ENCODE measurements at regions not wholly inside any gene's neighbourhood (a gene's known extent, or its start where the extent isn't known, plus 50 kb on each side); places are given as distances from the start of the nearest gene placed in this dataset.

- TF ChIP-seq HOMEZ (CRISPR knock-in tag; IDR thresholded peaks at IDR 0.05) = no peak
- no peak for TF ChIP-seq DDX20 (tag; IDR thresholded peaks at IDR 0.05; ENCODE audit: low read depth)
- TF ChIP-seq NRF1 (conservative IDR thresholded peaks at IDR 0.05 in 1 of 2, IDR thresholded peaks at IDR 0.05 in 1 of 2) = no peak
- TF ChIP-seq BCOR (IDR thresholded peaks at IDR 0.05) = no peak
- TF ChIP-seq ARID2 (IDR thresholded peaks at IDR 0.05) = no peak
Observed at GRCh38 chr4:155530857-155531256, 135.8 kb upstream of the GUCY1A1 start (continued).

DNA sequence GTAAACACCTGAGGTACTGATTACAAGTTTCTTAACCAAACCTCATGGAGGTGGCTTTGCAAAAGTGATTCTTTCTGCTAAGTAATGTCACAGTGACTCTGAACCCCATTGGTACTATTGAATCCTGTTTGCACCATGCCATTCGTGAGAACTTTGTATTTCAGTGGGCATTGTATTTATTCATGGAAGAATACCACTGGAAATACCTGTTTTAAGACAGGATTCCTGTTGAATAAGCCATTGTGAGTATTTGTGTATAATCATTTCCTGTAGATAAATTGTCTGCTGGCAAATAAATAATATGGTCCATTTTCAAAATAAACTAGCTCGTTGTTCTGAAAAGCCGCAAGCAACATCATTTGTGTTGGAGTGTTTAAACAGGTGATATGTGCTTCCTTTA, 136.4 kb upstream of the GUCY1A1 start:
- no peak overlapping the region for H3K4me3 ChIP-seq
- CTCF ChIA-PET (ENCODE audit: low intra/inter-chr PET ratio) = no interaction called here
- no peak for DNase-seq (ENCODE audit: extremely low read depth in 1 of 4, low spot score in 3 of 4)
- no peaks in the 10 kb centered on the region for H3K79me2 ChIP-seq (ENCODE audit: control insufficient read depth, insufficient read depth, low read length)
- H2AFZ ChIP-seq (ENCODE audit: low read depth, low read length) = no peak overlapping the region
- ATAC-seq = no peak
- H3K9me3 ChIP-seq (replicated peaks; ENCODE audit: control insufficient read depth, insufficient read depth, low read depth, low read length) = no peaks in the 10 kb centered on the region
- H3K4me1 ChIP-seq (replicated peaks in 1 of 2; ENCODE audit: control insufficient read depth in 2 of 2, insufficient read depth in 2 of 2, low read length in 2 of 2) = no peaks in the 10 kb centered on the region
- 0% methylated on average over 3 of the region's 3 CpGs for WGBS (ENCODE audit: insufficient coverage, low coverage, missing lambda C conversion rate)
- H3K27ac ChIP-seq (ENCODE audit: extremely low read depth, low read depth, low read length) = no peak overlapping the region
- H3K4me2 ChIP-seq (ENCODE audit: insufficient read depth, low read length) = no peak overlapping the region
- in situ Hi-C loops (cut with MboI) (no loop called here), intact Hi-C loops (cut with micrococcal nuclease) (no loop called here)
- no peaks in the 10 kb centered on the region for H4K20me1 ChIP-seq (replicated peaks; ENCODE audit: control insufficient read depth, insufficient read depth, low read length)
- no peaks in the 10 kb centered on the region for H3K36me3 ChIP-seq (ENCODE audit: control insufficient read depth, insufficient read depth, low read length)
- no peaks in the 10 kb centered on the region for H3K9me1 ChIP-seq (ENCODE audit: control insufficient read depth, insufficient read depth, low read length)
- H3K27me3 ChIP-seq (ENCODE audit: control insufficient read depth in 2 of 2, insufficient read depth in 2 of 2, low read length in 2 of 2) = no peaks in the 10 kb centered on the region
- POLR2A ChIA-PET = no interaction called here
- no peak overlapping the region for H3K9ac ChIP-seq (ENCODE audit: insufficient read depth in 1 of 2, low read depth in 2 of 2, low read length in 2 of 2)
- BruUV-seq (replicated peaks) = no TSS peak
- FAIRE-seq = no peak
- no peak for TF ChIP-seq ZBTB11 (CRISPR knock-in tag; IDR thresholded peaks at IDR 0.05)
- TF ChIP-seq NFE2 (IDR thresholded peaks at IDR 0.05; ENCODE audit: low read depth) = no peak
- no peak for TF ChIP-seq STAT5B (CRISPR knock-in tag; IDR thresholded peaks at IDR 0.05)
- no peak for TF ChIP-seq CC2D1A (IDR thresholded peaks at IDR 0.05)
- TF ChIP-seq ZNF740 (CRISPR knock-in tag; IDR thresholded peaks at IDR 0.05) = no peak
- no peak for TF ChIP-seq ZNF740 (tag; IDR thresholded peaks at IDR 0.05)
- no peak for TF ChIP-seq ZNF384 (IDR thresholded peaks at IDR 0.05; ENCODE audit: low read depth, low read length)
- TF ChIP-seq HIVEP1 (CRISPR knock-in tag; IDR thresholded peaks at IDR 0.05) = no peak
- TF ChIP-seq ZNF347 (CRISPR knock-in tag; IDR thresholded peaks at IDR 0.05; ENCODE audit: low read depth) = no peak

All from K562 (cell line).